ENCODE measurements at regions not wholly inside any gene's neighbourhood (a gene's known extent, or its start where the extent isn't known, plus 50 kb on each side); places are given as distances from the start of the nearest gene placed in this dataset.

DNA sequence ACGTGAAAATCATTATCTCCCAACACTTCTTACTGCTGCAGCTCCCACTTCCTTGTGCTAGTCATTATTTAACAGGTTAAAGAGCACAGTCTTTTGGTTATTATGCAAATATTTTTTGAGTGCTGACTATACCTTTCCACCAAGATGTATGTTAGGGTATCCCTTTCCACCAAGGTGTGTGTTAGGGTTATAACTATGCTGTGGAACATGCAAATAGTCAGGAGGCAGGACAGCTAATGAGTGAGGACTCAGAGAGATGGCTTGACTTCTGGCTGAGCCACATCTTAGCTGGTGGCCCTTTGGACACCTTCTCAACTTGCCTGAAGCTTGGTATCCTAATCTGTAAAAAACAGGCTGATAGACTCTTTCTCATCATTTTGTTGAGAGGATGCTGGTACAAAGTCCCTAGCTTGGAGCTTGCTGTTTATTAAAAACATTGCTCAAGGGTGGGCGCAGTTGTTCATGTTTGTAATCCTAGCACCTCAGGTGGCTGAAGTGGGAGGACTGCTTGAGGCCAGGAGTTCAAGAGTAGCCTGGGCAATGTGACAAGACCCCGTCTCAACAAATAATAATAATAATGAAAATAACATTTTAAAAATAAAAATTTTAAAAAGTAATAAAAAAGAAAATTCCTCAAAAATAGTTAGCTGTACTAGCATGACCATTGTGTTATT is 160.5 kb upstream of the ADAMTS9 start:
- CTCF ChIA-PET, result no interaction called here
- no peak overlapping the region for H3K27ac Mint-ChIP-seq
- TF ChIP-seq, protein P1, sequence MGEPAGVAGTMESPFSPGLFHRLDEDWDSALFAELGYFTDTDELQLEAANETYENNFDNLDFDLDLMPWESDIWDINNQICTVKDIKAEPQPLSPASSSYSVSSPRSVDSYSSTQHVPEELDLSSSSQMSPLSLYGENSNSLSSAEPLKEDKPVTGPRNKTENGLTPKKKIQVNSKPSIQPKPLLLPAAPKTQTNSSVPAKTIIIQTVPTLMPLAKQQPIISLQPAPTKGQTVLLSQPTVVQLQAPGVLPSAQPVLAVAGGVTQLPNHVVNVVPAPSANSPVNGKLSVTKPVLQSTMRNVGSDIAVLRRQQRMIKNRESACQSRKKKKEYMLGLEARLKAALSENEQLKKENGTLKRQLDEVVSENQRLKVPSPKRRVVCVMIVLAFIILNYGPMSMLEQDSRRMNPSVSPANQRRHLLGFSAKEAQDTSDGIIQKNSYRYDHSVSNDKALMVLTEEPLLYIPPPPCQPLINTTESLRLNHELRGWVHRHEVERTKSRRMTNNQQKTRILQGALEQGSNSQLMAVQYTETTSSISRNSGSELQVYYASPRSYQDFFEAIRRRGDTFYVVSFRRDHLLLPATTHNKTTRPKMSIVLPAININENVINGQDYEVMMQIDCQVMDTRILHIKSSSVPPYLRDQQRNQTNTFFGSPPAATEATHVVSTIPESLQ (CRISPR knock-in tag; IDR thresholded peaks at IDR 0.05), result no peak
- TF ChIP-seq HMGA2 (CRISPR knock-in tag; IDR thresholded peaks at IDR 0.05) (0 out of 2 replicates have a peak, but pooled peaks have one; percentile 16), ETV6 (CRISPR knock-in tag; IDR thresholded peaks at IDR 0.05) (no peak)

DNA sequence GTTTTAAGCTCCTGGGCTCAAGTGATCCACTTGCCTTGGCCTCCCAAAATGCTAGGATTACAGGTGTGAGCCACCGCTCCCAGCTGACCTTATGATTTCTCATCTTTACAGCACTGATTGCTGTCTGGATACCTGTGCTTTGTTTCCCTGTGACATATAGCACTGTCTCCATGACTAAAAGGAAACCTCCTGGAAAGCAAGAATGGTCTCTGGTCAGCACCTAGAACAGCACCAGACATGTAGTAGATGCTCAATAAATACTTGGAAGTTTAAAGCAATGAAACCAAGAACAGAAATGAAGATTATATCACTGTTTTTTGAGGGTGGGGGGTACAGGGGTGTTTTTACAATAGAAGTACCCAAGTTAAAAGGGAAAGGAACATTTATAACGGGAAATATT is 156.8 kb upstream of the ADAMTS9 start:
- DNase-seq (ENCODE audit: low spot score) (no peak), ATAC-seq (no peak)
- Mint-ChIP-seq H3K4me3 (no peak overlapping the region), H3K27me3 (ENCODE audit: low read depth) (no peaks in the 10 kb centered on the region; the same call in 1 of the 2 replicates), H3K4me1 (peaks cover 5% of the 10 kb centered on the region; the same call in 1 of the 2 replicates), H3K9me3 (no peaks in the 10 kb centered on the region), H3K27ac (no peak overlapping the region), H3K36me3 (no peaks in the 10 kb centered on the region)
- CTCF ChIA-PET, result no interaction called here
- POLR2A ChIA-PET, result no interaction called here
- TF ChIP-seq, protein P2, sequence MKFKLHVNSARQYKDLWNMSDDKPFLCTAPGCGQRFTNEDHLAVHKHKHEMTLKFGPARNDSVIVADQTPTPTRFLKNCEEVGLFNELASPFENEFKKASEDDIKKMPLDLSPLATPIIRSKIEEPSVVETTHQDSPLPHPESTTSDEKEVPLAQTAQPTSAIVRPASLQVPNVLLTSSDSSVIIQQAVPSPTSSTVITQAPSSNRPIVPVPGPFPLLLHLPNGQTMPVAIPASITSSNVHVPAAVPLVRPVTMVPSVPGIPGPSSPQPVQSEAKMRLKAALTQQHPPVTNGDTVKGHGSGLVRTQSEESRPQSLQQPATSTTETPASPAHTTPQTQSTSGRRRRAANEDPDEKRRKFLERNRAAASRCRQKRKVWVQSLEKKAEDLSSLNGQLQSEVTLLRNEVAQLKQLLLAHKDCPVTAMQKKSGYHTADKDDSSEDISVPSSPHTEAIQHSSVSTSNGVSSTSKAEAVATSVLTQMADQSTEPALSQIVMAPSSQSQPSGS (CRISPR knock-in tag; IDR thresholded peaks at IDR 0.05; ENCODE audit: borderline replicate concordance, low read depth), result no peak
- TF ChIP-seq, protein P3, sequence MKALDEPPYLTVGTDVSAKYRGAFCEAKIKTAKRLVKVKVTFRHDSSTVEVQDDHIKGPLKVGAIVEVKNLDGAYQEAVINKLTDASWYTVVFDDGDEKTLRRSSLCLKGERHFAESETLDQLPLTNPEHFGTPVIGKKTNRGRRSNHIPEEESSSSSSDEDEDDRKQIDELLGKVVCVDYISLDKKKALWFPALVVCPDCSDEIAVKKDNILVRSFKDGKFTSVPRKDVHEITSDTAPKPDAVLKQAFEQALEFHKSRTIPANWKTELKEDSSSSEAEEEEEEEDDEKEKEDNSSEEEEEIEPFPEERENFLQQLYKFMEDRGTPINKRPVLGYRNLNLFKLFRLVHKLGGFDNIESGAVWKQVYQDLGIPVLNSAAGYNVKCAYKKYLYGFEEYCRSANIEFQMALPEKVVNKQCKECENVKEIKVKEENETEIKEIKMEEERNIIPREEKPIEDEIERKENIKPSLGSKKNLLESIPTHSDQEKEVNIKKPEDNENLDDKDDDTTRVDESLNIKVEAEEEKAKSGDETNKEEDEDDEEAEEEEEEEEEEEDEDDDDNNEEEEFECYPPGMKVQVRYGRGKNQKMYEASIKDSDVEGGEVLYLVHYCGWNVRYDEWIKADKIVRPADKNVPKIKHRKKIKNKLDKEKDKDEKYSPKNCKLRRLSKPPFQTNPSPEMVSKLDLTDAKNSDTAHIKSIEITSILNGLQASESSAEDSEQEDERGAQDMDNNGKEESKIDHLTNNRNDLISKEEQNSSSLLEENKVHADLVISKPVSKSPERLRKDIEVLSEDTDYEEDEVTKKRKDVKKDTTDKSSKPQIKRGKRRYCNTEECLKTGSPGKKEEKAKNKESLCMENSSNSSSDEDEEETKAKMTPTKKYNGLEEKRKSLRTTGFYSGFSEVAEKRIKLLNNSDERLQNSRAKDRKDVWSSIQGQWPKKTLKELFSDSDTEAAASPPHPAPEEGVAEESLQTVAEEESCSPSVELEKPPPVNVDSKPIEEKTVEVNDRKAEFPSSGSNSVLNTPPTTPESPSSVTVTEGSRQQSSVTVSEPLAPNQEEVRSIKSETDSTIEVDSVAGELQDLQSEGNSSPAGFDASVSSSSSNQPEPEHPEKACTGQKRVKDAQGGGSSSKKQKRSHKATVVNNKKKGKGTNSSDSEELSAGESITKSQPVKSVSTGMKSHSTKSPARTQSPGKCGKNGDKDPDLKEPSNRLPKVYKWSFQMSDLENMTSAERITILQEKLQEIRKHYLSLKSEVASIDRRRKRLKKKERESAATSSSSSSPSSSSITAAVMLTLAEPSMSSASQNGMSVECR (CRISPR knock-in tag; IDR thresholded peaks at IDR 0.05; ENCODE audit: borderline replicate concordance), result no peak
- TF ChIP-seq RORB (CRISPR knock-in tag; IDR thresholded peaks at IDR 0.05) (no peak), NFYB (CRISPR knock-in tag; conservative IDR thresholded peaks at IDR 0.05; ENCODE audit: low read depth) (no peak), NFE2L1 (CRISPR knock-in tag; IDR thresholded peaks at IDR 0.05) (no peak), IRF2 (CRISPR knock-in tag; IDR thresholded peaks at IDR 0.05; ENCODE audit: borderline replicate concordance, low read depth) (no peak), ZNF219 (CRISPR knock-in tag; IDR thresholded peaks at IDR 0.05; ENCODE audit: borderline replicate concordance) (no peak), OVOL2 (CRISPR knock-in tag; IDR thresholded peaks at IDR 0.05; ENCODE audit: borderline replicate concordance) (no peak), TEAD1 (CRISPR knock-in tag; IDR thresholded peaks at IDR 0.05) (no peak), RELA (CRISPR knock-in tag; IDR thresholded peaks at IDR 0.05; ENCODE audit: borderline replicate concordance) (no peak), JUN (CRISPR knock-in tag; IDR thresholded peaks at IDR 0.05) (no peak), SMAD4 (CRISPR knock-in tag; IDR thresholded peaks at IDR 0.05) (no peak), NR1H2 (CRISPR knock-in tag; IDR thresholded peaks at IDR 0.05) (no peak)
- TF ChIP-seq, protein P4, sequence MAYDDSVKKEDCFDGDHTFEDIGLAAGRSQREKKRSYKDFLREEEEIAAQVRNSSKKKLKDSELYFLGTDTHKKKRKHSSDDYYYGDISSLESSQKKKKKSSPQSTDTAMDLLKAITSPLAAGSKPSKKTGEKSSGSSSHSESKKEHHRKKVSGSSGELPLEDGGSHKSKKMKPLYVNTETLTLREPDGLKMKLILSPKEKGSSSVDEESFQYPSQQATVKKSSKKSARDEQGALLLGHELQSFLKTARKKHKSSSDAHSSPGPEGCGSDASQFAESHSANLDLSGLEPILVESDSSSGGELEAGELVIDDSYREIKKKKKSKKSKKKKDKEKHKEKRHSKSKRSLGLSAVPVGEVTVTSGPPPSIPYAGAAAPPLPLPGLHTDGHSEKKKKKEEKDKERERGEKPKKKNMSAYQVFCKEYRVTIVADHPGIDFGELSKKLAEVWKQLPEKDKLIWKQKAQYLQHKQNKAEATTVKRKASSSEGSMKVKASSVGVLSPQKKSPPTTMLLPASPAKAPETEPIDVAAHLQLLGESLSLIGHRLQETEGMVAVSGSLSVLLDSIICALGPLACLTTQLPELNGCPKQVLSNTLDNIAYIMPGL (CRISPR knock-in tag; IDR thresholded peaks at IDR 0.05), result no peak
- TF ChIP-seq, protein P5, sequence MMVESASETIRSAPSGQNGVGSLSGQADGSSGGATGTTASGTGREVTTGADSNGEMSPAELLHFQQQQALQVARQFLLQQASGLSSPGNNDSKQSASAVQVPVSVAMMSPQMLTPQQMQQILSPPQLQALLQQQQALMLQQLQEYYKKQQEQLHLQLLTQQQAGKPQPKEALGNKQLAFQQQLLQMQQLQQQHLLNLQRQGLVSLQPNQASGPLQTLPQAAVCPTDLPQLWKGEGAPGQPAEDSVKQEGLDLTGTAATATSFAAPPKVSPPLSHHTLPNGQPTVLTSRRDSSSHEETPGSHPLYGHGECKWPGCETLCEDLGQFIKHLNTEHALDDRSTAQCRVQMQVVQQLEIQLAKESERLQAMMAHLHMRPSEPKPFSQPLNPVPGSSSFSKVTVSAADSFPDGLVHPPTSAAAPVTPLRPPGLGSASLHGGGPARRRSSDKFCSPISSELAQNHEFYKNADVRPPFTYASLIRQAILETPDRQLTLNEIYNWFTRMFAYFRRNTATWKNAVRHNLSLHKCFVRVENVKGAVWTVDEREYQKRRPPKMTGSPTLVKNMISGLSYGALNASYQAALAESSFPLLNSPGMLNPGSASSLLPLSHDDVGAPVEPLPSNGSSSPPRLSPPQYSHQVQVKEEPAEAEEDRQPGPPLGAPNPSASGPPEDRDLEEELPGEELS (CRISPR knock-in tag; IDR thresholded peaks at IDR 0.05), result no peak
- TF ChIP-seq, protein P6, sequence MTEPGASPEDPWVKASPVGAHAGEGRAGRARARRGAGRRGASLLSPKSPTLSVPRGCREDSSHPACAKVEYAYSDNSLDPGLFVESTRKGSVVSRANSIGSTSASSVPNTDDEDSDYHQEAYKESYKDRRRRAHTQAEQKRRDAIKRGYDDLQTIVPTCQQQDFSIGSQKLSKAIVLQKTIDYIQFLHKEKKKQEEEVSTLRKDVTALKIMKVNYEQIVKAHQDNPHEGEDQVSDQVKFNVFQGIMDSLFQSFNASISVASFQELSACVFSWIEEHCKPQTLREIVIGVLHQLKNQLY (CRISPR knock-in tag; IDR thresholded peaks at IDR 0.05), result no peak
- TF ChIP-seq, protein P7, sequence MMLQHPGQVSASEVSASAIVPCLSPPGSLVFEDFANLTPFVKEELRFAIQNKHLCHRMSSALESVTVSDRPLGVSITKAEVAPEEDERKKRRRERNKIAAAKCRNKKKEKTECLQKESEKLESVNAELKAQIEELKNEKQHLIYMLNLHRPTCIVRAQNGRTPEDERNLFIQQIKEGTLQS (CRISPR knock-in tag; conservative IDR thresholded peaks at IDR 0.05), result no peak

More for the DNA sequence above, 160.5 kb upstream of the ADAMTS9 start:
- DNase-seq (ENCODE audit: low spot score), result no peak
- H3K9me3 Mint-ChIP-seq, result no peaks in the 10 kb centered on the region
- ATAC-seq, result no peak
- H3K36me3 Mint-ChIP-seq, result no peaks in the 10 kb centered on the region
- no peak overlapping the region for H3K4me3 Mint-ChIP-seq
- POLR2A ChIA-PET, result no interaction called here
- H3K27me3 Mint-ChIP-seq (ENCODE audit: low read depth), result no peaks in the 10 kb centered on the region; the same call in 1 of the 2 replicates
- H3K4me1 Mint-ChIP-seq, result peaks cover 5% of the 10 kb centered on the region; the same call in 1 of the 2 replicates

Data from WTC11 (cell line).